Activated T-cell treated with anti-CD3 and anti-CD28 coated beads, Interleukin-2, amount 50 U/mL, for 24 hours (primary cell): ENCODE measurements at regions not wholly inside any gene's neighbourhood (a gene's known extent, or its start where the extent isn't known, plus 50 kb on each side); places are given as distances from the start of the nearest gene placed in this dataset.

ENCODE experiments used
- DNase-seq: peaks from one replicate; pipeline ENCODE4 v3.0.0-alpha.2; 2020
- H3K27ac Mint-ChIP-seq: 2 replicates; pipeline ENCODE4 v1.8.0; 2020; ENCODE audit warnings: mild to moderate bottlenecking, mixed read lengths
- H3K27me3 Mint-ChIP-seq: 2 replicates; pipeline ENCODE4 v1.8.0; 2020; ENCODE audit warnings: mixed read lengths
- H3K36me3 Mint-ChIP-seq: 2 replicates; pipeline ENCODE4 v1.8.0; 2020; ENCODE audit warnings: low read depth, mixed read lengths
- H3K4me1 Mint-ChIP-seq: 2 replicates; pipeline ENCODE4 v1.8.0; 2020; ENCODE audit warnings: low read depth, mixed read lengths
- H3K4me3 Mint-ChIP-seq: 2 replicates; pipeline ENCODE4 v1.8.0; 2020; ENCODE audit warnings: mild to moderate bottlenecking, moderate library complexity, mixed read lengths
- H3K9me3 Mint-ChIP-seq: 2 replicates; pipeline ENCODE4 v1.8.0; 2020; ENCODE audit warnings: mixed read lengths

DNA sequence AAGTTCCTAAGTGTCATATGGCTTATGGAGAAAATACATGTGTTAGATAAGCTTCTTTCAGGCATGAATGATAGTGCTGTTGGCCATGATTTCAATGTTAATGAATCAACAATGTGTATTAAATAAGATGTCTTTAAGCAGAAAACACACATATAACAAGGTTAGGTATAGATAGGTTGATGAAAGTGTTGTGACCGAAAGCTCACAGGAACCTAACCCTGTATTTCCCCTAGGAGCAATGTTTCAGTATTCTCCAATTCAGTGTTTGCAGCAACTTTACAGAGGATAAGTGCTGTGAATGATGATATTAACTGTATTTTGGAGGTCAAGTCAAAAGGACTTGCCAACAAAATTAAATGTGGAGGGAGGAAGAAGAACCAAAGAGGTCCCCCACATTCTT, 82.8 kb upstream of the PRDM11 start:
- H3K4me1 Mint-ChIP-seq = no peaks in the 10 kb centered on the region
- no peak overlapping the region for H3K4me3 Mint-ChIP-seq
- no peaks in the 10 kb centered on the region for H3K36me3 Mint-ChIP-seq
- H3K27ac Mint-ChIP-seq = no peak overlapping the region
- no peak for DNase-seq
- no peaks in the 10 kb centered on the region for H3K27me3 Mint-ChIP-seq
- peaks cover 3% of the 10 kb centered on the region for H3K9me3 Mint-ChIP-seq

DNA sequence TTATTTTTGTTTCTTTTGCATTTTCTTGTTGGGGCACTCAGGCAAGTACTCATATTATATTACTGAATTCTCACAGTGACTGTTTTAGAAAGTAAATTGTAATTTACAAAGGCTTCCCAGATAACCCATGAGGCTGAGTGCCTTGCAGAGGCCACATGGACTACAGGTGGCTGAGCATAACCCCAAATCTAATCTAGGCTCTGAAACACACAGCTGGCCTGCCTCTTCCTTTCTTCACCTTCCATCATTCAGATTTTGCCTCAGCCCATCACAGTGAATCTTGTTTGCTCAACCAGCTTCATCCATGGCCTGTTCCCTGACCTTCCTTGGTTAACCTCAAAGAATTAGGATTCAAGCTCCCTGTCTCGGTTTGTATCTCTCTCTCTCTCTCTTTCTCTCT, 78.5 kb upstream of the PRDM11 start:
- Mint-ChIP-seq H3K27me3 (no peaks in the 10 kb centered on the region), H3K36me3 (no peaks in the 10 kb centered on the region), H3K4me1 (peaks cover 3% of the 10 kb centered on the region), H3K4me3 (no peak overlapping the region), H3K27ac (no peak overlapping the region), H3K9me3 (peaks cover 3% of the 10 kb centered on the region)
- DNase-seq = no peak

DNA sequence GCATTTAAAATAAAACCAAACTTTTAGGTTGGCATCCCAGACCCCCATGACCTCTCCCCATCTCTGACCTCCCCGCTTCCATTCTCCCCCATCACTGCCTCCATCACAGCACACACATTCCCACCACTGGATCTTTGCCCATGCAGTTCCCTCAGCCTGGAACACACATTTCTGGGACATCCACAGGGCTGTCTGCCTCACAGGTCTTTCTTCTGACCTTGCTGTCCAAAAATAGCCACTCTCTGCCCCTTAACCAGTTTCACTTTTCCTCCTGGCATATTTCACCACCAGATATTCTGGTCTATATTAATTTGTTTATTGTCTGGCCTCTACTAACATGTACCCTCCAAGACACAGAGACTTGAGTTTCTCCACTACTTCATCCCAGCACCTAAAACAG, 75.2 kb upstream of the PRDM11 start:
- H3K27me3 Mint-ChIP-seq = no peaks in the 10 kb centered on the region
- no peak for DNase-seq
- no peaks in the 10 kb centered on the region for H3K9me3 Mint-ChIP-seq
- H3K4me1 Mint-ChIP-seq = peaks cover 14% of the 10 kb centered on the region
- no peak overlapping the region for H3K27ac Mint-ChIP-seq
- no peak overlapping the region for H3K4me3 Mint-ChIP-seq
- H3K36me3 Mint-ChIP-seq = no peaks in the 10 kb centered on the region

DNA sequence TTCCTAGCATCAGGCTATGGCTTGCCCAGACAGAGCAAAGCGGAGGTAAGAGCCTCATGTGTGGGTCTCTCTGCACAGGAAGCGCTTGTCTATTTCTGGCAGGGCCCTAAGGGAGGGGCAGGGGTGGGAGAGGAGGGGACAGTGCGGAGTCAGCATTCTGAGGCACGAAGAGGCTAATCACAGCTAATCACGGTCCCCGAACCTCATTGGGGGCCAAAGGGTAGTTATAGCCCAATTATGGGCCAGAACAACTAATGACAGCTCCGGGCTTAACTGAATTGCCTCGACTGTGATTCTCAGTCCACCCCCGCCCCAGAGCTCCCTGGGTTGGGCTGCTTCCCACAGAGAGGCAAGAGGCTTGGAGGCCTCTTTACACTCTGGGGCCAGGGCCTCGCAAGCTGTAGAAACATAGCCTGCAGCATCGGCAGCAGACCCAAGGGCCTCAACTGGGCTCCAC, 72.7 kb upstream of the PRDM11 start:
- H3K36me3 Mint-ChIP-seq = no peaks in the 10 kb centered on the region
- no peak overlapping the region for H3K27ac Mint-ChIP-seq
- H3K9me3 Mint-ChIP-seq = no peaks in the 10 kb centered on the region
- peaks cover 17% of the 10 kb centered on the region for H3K4me1 Mint-ChIP-seq
- H3K27me3 Mint-ChIP-seq = no peaks in the 10 kb centered on the region
- peak; percentile 43 for DNase-seq
- no peak overlapping the region for H3K4me3 Mint-ChIP-seq

DNA sequence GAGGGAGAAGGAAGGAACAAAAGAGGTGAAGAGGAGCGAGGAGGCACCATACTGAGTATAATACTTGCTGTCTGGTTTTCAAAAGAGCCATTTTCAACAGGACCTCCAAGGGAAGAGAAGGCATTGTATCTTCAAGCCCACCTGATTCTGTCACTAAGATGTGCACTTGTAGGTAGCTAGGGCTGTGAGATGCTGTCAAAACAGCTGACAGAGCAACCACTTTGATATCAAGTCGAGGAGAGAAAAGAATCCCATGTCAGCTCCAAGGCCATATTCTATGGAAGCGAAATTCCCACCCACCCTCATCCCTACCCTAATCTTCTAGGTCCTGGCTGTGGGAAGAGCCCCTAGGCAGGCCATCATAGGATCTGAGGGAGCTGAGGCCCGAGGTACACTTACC, 70.9 kb upstream of the PRDM11 start:
- Mint-ChIP-seq H3K27me3 (no peaks in the 10 kb centered on the region), H3K9me3 (no peaks in the 10 kb centered on the region), H3K36me3 (no peaks in the 10 kb centered on the region), H3K27ac (no peak overlapping the region), H3K4me1 (peaks cover 35% of the 10 kb centered on the region), H3K4me3 (no peak overlapping the region)
- no peak for DNase-seq

DNA sequence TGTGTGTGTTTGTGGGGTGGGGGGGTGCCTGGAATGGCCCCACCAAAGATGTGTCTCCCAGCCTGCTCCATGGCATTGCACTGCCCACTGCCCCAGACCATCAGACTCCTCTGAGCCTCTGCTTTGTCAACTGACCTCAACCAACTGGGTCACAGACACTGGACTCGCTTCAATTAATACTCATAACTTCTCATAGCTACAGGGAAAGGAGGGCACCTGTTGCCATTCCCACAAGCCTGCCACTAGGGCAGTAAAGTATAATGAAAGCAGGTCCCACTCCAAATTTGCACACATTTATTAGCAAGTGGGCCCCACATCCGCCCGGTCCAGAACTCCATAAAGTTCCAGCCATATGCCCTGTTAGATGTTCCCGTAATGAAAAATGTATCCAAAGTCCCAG, 70.5 kb upstream of the PRDM11 start:
- Mint-ChIP-seq H3K9me3 (no peaks in the 10 kb centered on the region), H3K27ac (no peak overlapping the region), H3K4me1 (peaks cover 39% of the 10 kb centered on the region), H3K4me3 (no peak overlapping the region), H3K36me3 (peaks cover 3% of the 10 kb centered on the region), H3K27me3 (no peaks in the 10 kb centered on the region)
- no peak for DNase-seq

DNA sequence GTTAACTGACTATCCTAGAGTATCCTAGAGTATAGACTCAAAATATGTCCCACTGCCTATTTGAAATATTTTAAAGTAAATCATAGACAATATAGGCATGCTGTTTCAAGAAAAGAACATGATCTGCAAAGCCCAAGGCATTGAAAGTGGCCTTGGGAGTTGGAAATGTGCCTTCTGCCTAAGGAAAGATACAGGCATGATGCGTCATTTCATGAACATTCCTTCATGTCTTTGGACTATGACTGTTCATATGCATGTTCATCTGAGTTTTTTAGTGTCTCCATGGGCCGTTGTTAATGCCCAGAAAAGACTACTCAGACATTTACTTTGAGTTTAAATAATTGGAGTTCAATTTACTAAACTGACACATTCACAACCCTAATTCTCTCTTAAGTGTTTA, 69.7 kb upstream of the PRDM11 start:
- Mint-ChIP-seq H3K9me3 (no peaks in the 10 kb centered on the region), H3K4me1 (peaks cover 46% of the 10 kb centered on the region), H3K27me3 (no peaks in the 10 kb centered on the region), H3K27ac (no peak overlapping the region), H3K36me3 (peaks cover 5% of the 10 kb centered on the region), H3K4me3 (no peak overlapping the region)
- no peak for DNase-seq

DNA sequence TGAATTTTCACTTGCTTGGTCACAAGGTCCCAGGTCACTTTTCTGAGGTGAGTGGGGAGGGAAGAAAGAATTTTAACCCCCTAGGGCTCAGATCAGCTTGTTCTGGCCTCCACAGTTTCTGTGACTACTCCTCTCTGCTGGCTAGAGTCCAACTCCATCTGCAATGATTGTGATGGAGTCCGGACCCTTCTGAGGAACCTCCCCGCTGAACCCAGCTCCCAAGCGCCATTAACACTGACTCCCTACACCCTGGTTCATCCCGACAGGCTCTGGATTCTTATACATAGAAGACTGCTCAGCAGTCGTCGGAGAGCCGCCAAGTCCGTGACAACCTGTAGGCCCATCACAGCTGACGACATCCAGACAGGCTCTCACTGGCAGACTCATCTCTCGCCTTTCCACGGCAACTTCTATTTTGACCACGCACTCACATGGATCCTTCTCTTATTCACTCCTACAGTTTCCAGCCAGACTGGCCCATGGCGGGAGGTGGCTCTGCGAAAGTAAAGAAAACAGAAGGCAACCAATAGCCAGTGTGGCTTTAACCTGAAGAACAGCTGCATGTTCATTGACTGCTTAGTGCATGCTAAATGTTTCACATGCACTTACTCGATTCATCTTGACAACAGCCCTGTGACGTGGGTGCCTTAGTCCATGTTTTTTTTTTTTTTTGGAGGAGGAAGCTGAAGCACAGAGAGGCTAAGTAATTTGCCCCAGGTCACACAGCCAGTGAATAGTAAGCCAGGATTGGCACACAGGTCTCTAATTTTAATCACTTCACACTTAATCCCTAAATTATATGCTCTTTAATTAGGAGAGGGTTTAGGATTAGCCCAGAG, 68.0 kb upstream of the PRDM11 start:
- Mint-ChIP-seq H3K4me1 (peaks cover 54% of the 10 kb centered on the region), H3K9me3 (peaks cover 7% of the 10 kb centered on the region), H3K27me3 (no peaks in the 10 kb centered on the region), H3K4me3 (no peak overlapping the region), H3K27ac (no peak overlapping the region), H3K36me3 (peaks cover 12% of the 10 kb centered on the region)
- DNase-seq = no peak

DNA sequence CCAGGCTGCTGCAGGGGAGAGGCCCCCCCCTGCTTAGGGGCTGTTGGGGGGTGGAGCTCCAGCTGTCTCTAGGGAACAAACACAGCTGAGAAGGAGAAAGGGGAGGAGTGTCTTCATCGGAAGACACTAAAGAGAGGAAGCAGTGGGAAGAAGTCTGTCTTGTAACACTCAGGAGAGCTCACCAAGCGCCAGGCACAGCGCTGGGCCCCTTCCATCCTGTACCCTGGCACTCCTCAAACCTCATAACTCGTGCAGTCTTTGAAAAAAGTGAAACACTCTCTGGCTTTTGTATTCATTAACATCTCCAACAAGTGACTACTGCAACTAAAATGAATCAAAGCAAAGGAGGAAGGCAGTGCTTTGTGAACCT, 67.4 kb upstream of the PRDM11 start:
- H3K4me1 Mint-ChIP-seq = peaks cover 53% of the 10 kb centered on the region
- H3K27ac Mint-ChIP-seq = peak overlapping the region; percentile 94
- no peak overlapping the region for H3K4me3 Mint-ChIP-seq
- DNase-seq = no peak
- peaks cover 12% of the 10 kb centered on the region for H3K36me3 Mint-ChIP-seq
- no peaks in the 10 kb centered on the region for H3K27me3 Mint-ChIP-seq
- peaks cover 7% of the 10 kb centered on the region for H3K9me3 Mint-ChIP-seq

DNA sequence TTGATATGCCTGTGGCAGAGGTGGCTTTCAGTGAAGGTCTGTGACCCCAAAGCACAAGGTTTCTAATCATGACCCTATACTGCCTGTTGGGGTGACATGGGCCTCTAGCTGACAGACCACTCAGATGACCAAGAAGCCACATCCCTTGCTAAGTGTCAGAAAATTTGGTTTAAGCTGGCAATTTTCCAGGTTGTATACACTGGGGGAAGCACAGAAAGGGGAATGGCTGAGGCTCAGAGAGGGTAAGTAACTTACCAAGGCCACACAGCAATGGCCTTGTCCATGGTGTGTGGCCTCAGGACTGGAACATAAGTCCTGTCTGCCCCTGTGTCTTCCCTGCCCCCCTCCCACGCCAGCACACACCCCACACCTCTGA, 66.9 kb upstream of the PRDM11 start:
- Mint-ChIP-seq H3K4me1 (peaks cover 53% of the 10 kb centered on the region), H3K27ac (peak overlapping the region; percentile 94), H3K27me3 (no peaks in the 10 kb centered on the region), H3K9me3 (peaks cover 7% of the 10 kb centered on the region), H3K36me3 (peaks cover 12% of the 10 kb centered on the region), H3K4me3 (peak overlapping the region; percentile 43)
- DNase-seq = no peak

DNA sequence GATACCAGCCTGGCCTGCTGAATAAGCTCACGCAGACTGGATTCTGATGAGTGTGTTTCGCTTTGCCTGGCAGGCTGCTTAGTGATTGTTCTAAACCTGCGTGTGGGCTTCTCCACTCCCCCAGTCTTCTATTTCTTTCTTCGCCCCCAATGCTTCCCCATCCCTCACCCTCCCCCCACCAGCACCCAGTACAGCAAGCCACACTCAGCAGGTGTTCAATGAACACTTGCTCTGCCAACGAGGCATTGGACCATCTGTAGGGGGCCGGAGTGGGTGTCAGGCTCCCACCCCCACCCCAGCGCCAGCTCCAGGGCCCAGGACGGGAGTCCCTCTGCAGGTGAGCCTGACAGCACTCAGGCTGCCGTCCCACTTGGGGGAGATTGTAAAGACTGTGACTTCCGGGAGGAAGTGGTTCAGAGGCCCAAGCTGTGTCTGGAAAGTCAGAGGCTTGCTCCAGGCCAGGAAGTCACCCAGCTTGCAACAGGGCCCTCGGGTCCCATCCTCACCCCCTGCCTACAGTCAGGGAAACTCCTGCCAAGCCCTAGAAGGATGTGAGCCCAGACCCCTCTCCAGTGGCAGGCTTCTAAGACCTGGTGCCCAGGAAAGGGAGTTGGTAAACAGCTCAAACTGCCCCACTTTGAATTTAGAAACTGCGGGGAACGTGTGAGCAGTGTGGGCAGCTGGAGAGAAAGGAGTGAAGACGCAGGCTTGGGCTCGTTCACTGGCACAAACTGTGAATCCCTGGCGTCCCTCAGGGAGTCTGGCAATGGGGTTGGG, 66.3 kb upstream of the PRDM11 start:
- Mint-ChIP-seq H3K9me3 (peaks cover 7% of the 10 kb centered on the region), H3K27me3 (no peaks in the 10 kb centered on the region), H3K27ac (peak overlapping the region; percentile 94), H3K36me3 (peaks cover 12% of the 10 kb centered on the region), H3K4me1 (peaks cover 53% of the 10 kb centered on the region), H3K4me3 (peak overlapping the region; percentile 43)
- DNase-seq = peak; percentile 76

DNA sequence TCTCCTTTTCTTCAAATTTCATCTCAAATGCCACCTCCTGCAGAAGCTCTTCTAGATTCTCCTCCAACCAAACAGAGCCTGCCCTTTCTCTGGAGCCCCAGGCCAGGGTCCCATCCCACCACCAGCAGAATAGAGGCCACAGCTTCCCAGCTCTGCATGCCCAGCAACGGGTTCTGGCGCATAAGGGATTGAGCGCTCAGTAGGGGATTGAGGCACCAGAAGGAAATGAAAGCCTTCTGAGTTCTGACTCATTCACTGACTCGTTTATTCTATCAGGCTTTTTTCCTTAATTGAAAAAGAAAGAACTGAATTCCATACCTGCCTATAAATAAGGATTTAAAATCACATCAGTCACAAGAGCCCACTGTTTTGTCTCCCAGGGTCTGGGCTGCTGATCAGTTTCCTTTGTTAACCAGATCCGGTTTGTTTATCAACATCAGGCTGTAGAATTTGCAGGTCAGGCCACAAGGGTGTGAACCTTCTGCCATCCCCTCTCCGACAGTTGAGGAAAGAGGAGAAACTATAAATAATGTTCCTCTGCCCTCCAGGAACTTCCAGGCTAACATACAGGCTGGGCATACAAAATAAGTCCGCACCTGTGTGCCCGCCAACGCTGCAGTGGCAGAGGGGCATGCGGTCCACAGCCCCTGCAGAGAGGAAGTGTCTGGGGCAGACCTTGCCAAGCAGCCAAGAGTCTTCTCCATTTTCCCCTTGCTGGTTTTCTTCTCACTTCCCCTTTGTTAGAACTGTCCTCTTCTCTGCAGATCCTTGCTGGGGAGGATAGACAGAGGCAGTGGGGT, 63.5 kb upstream of the PRDM11 start:
- peak overlapping the region; percentile 42 for H3K27ac Mint-ChIP-seq
- no peak for DNase-seq
- H3K4me1 Mint-ChIP-seq = peaks cover 53% of the 10 kb centered on the region
- peaks cover 7% of the 10 kb centered on the region for H3K9me3 Mint-ChIP-seq
- no peaks in the 10 kb centered on the region for H3K27me3 Mint-ChIP-seq
- H3K4me3 Mint-ChIP-seq = no peak overlapping the region
- peaks cover 12% of the 10 kb centered on the region for H3K36me3 Mint-ChIP-seq

DNA sequence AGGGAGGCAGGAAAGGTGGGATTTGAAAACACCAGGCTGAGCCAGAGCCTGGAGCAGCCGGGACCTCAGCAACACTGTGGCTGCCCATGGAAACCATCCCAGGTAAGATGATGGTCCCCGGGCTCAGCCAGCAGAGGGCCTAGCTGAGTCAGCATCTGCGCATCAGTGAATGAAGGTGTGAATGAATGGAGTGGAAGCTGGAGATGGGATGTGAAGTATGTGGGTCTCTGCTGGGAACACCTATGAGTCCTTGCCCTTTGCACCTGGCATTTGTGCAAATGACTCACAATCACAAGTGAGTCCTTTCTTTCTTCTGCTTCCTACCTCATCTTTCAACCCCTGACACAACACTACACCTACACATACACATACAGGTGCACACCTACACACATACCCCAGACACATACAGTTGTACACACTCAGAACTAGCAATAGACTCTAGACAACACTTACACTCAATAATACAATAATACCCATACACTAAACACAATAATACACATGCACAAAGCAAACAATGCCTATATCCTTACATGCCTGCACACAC, 62.8 kb upstream of the PRDM11 start:
- H3K36me3 Mint-ChIP-seq = peaks cover 12% of the 10 kb centered on the region
- no peaks in the 10 kb centered on the region for H3K27me3 Mint-ChIP-seq
- no peak overlapping the region for H3K4me3 Mint-ChIP-seq
- H3K4me1 Mint-ChIP-seq = peaks cover 51% of the 10 kb centered on the region
- H3K9me3 Mint-ChIP-seq = peaks cover 7% of the 10 kb centered on the region
- no peak for DNase-seq
- no peak overlapping the region for H3K27ac Mint-ChIP-seq

DNA sequence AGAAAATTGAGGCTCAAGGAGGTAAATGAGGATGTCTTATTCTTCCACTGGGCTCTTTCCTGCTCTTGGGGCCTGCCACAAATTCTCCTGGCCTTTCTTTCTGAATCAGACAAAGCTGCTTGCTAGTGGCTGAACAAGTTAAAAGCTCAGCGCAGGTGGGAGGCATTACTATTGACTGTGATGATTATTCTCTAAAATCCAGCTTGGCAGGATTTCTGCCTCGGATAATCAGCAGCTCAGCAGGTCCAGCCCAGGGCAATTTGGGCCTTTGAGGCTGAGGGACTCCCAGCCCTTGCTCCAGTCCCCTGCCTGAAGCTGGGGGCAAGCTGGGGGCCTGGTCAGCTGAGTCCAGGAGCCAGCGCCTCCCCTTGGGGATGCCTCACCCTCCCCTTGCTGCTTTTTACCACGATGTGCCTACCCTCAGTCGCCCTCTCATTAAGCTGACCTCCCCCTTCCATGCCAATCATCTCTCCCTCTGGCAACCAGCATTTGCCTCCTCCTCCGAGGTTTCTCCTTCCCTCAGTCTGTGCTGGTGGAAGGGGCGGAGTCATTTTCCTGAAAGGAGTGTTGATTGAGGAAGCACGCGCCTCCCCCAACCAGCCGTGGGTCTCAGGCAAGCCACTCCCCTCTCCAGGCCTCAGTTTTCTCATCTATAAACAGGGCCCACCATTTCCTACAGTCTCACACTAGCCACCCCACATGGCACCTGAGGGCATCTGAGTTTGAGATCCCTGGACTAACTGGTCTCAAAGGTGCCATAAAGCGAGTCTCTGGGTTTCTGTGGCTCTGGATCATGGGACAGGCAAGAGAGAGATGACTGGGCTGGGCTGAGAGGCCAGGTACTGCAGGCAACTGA, 60.6 kb upstream of the PRDM11 start:
- Mint-ChIP-seq H3K27me3 (no peaks in the 10 kb centered on the region), H3K9me3 (peaks cover 7% of the 10 kb centered on the region), H3K4me3 (no peak overlapping the region), H3K4me1 (peaks cover 29% of the 10 kb centered on the region), H3K36me3 (peaks cover 9% of the 10 kb centered on the region), H3K27ac (no peak overlapping the region)
- no peak for DNase-seq
